ENCODE measurements at regions not wholly inside any gene's neighbourhood (a gene's known extent, or its start where the extent isn't known, plus 50 kb on each side); places are given as distances from the start of the nearest gene placed in this dataset.

DNA sequence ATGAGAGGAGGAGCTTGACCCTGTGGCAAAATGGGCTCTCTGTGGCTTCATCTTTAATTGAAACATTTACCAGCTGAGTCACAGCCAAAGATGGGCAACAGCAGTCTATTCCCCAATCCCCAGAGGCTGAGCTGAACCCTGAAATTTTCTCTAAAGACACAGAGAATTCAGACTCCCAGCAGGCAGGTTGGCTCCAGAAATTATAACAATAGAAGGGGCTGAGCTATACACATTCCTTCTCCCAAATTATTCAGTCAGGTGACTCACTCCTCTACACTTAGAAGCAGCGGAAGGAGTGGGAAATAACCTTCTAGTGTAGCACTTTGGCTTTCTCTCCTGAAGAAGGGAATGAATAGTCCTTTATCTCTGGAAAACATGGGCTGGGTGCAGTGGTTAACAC is 264.3 kb upstream of the ARHGEF26 start:
- Histone ChIP-seq H3K36me3 (replicated peaks in 1 of 2; ENCODE audit: control extremely low read depth in 1 of 2, control insufficient read depth in 1 of 2, extremely low read depth in 1 of 2, insufficient read depth in 2 of 2, low read length in 1 of 2) (no peaks in the 10 kb centered on the region), H3K27me3 (replicated peaks in 1 of 4; ENCODE audit: control extremely low read depth in 1 of 4, control insufficient read depth in 3 of 4, insufficient read depth in 4 of 4, low read length in 3 of 4) (no peaks in the 10 kb centered on the region), H4K20me1 (ENCODE audit: control insufficient read depth, insufficient read depth, low read length, poor library complexity, severe bottlenecking) (no peaks in the 10 kb centered on the region), H3K4me3 (ENCODE audit: control extremely low read depth in 1 of 5, extremely low read depth in 1 of 5, insufficient read depth in 1 of 5, low read depth in 2 of 5, low read length in 4 of 5) (no peak overlapping the region), H3K9me3 (ENCODE audit: control extremely low read depth in 1 of 3, control insufficient read depth in 2 of 3, insufficient read depth in 1 of 3, low read length in 2 of 3) (no peaks in the 10 kb centered on the region), H3K4me1 (ENCODE audit: control insufficient read depth in 2 of 2, insufficient read depth in 2 of 2, low read length in 2 of 2) (no peaks in the 10 kb centered on the region), H3K9ac (ENCODE audit: low read length) (no peak overlapping the region), H3K4me2 (replicated peaks; ENCODE audit: low read depth, low read length, poor library complexity, severe bottlenecking) (no peak overlapping the region), H3K79me2 (ENCODE audit: control insufficient read depth, insufficient read depth, low read length) (no peaks in the 10 kb centered on the region), H3K27ac (ENCODE audit: low read length in 2 of 2) (no peak overlapping the region), H2AFZ (ENCODE audit: insufficient read depth, low read depth, low read length, poor library complexity, severe bottlenecking) (no peak overlapping the region)
- Mint-ChIP-seq H3K9me3 (ENCODE audit: insufficient read depth) (no peaks in the 10 kb centered on the region), H3K27me3 (no peaks in the 10 kb centered on the region), H3K4me3 (no peak overlapping the region), H3K4me1 (no peaks in the 10 kb centered on the region), H3K27ac (no peak overlapping the region)
- POLR2A ChIA-PET, result no interaction called here
- intact Hi-C loops (cut with micrococcal nuclease), result no loop called here
- TF ChIP-seq EZH2 (IDR thresholded peaks at IDR 0.05; ENCODE audit: borderline replicate concordance, insufficient read depth, low read depth, low read length, poor library complexity, severe bottlenecking) (no peak), CTCF (IDR thresholded peaks at IDR 0.05) (no peak)
- no peak for DNase-seq
- CTCF ChIA-PET, result no interaction called here
- ATAC-seq (ENCODE audit: low read depth), result no peak
- WGBS (ENCODE audit: insufficient coverage), result 100% methylated on average over 1 of the region's 1 CpG

DNA sequence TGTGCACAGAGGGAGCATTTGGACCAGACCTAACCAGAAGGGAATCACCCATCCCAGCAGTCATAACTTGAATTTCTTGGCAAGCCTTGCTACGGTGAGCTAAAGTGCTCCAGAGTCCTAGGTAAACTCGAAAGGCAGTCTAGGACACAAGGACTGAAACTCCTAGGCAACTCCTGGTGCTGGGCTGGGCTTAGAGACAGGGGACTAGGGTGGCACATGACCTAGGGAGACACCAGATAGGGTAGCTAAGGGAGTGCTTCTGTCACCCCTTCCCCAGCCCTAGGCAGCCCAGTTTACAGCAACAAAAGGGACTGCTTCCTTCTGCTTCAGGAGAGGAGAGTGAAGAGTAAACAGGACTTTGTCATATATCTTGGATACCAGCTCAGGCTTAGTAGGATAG is 256.4 kb upstream of the ARHGEF26 start:
- DNase-seq (no peak), ATAC-seq (ENCODE audit: low read depth) (no peak)
- H3K9me3 Mint-ChIP-seq (ENCODE audit: insufficient read depth), result no peaks in the 10 kb centered on the region
- Histone ChIP-seq H3K27ac (ENCODE audit: low read length in 2 of 2) (no peak overlapping the region), H3K4me1 (ENCODE audit: control insufficient read depth in 2 of 2, insufficient read depth in 2 of 2, low read length in 2 of 2) (no peaks in the 10 kb centered on the region), H2AFZ (ENCODE audit: insufficient read depth, low read depth, low read length, poor library complexity, severe bottlenecking) (no peak overlapping the region), H3K4me3 (ENCODE audit: control extremely low read depth in 1 of 5, extremely low read depth in 1 of 5, insufficient read depth in 1 of 5, low read depth in 2 of 5, low read length in 4 of 5) (no peak overlapping the region), H3K9me3 (ENCODE audit: control extremely low read depth in 1 of 3, control insufficient read depth in 2 of 3, insufficient read depth in 1 of 3, low read length in 2 of 3) (peaks cover 0 to 6% (median 0%) of the 10 kb centered on the region in 3 donors), H4K20me1 (ENCODE audit: control insufficient read depth, insufficient read depth, low read length, poor library complexity, severe bottlenecking) (no peaks in the 10 kb centered on the region), H3K79me2 (ENCODE audit: control insufficient read depth, insufficient read depth, low read length) (no peaks in the 10 kb centered on the region), H3K4me2 (replicated peaks; ENCODE audit: low read depth, low read length, poor library complexity, severe bottlenecking) (no peak overlapping the region), H3K36me3 (replicated peaks in 1 of 2; ENCODE audit: control extremely low read depth in 1 of 2, control insufficient read depth in 1 of 2, extremely low read depth in 1 of 2, insufficient read depth in 2 of 2, low read length in 1 of 2) (no peaks in the 10 kb centered on the region), H3K9ac (ENCODE audit: low read length) (no peak overlapping the region), H3K27me3 (replicated peaks in 1 of 4; ENCODE audit: control extremely low read depth in 1 of 4, control insufficient read depth in 3 of 4, insufficient read depth in 4 of 4, low read length in 3 of 4) (no peaks in the 10 kb centered on the region)
- ChIA-PET CTCF (no interaction called here), POLR2A (no interaction called here)
- intact Hi-C loops (cut with micrococcal nuclease), result no loop called here
- no peak overlapping the region for H3K4me3 Mint-ChIP-seq
- TF ChIP-seq EZH2 (IDR thresholded peaks at IDR 0.05; ENCODE audit: borderline replicate concordance, insufficient read depth, low read depth, low read length, poor library complexity, severe bottlenecking) (no peak), CTCF (IDR thresholded peaks at IDR 0.05) (no peak)
- no peaks in the 10 kb centered on the region for H3K4me1 Mint-ChIP-seq
- WGBS (ENCODE audit: insufficient coverage), result 94% methylated on average over 2 of the region's 2 CpGs
- no peaks in the 10 kb centered on the region for H3K27me3 Mint-ChIP-seq
- no peak overlapping the region for H3K27ac Mint-ChIP-seq
